Esophagus muscularis mucosa (tissue), 4 donors: ENCODE measurements at regions not wholly inside any gene's neighbourhood (a gene's known extent, or its start where the extent isn't known, plus 50 kb on each side); places are given as distances from the start of the nearest gene placed in this dataset.

Experiments used
- EP300 ChIP-seq: sonication (generic); formaldehyde crosslinking; IDR thresholded peaks from one replicate; pipeline ENCODE4 v1.6.1; 2017; ENCODE audit warnings: antibody characterized with exemption
- POLR2A ChIP-seq: fragments of 450-650 bp; IDR thresholded peaks from one replicate; pipeline ENCODE4 v1.6.1; 2017; ENCODE audit warnings: antibody characterized with exemption, moderate library complexity, mild to moderate bottlenecking, low read depth
- POLR2AphosphoS5 ChIP-seq, 2 donors: sonication (generic); formaldehyde crosslinking; IDR thresholded peaks; one replicate each; pipeline ENCODE4 v1.6.1; 2017; ENCODE audit warnings: antibody characterized with exemption in 2 of 2
- TF ChIP-seq, protein P1 (sequence below), 3 experiments: fragments of 200-600 bp in 2 of 3; fragments of 450-650 bp in 1 of 3; sonication (generic) in 2 of 3; IDR thresholded peaks; one replicate each; pipeline ENCODE4 v1.5.1; 2017 to 2019; ENCODE audit warnings: antibody characterized with exemption in 3 of 3, mild to moderate bottlenecking in 2 of 3, moderate library complexity in 1 of 3

DNA sequence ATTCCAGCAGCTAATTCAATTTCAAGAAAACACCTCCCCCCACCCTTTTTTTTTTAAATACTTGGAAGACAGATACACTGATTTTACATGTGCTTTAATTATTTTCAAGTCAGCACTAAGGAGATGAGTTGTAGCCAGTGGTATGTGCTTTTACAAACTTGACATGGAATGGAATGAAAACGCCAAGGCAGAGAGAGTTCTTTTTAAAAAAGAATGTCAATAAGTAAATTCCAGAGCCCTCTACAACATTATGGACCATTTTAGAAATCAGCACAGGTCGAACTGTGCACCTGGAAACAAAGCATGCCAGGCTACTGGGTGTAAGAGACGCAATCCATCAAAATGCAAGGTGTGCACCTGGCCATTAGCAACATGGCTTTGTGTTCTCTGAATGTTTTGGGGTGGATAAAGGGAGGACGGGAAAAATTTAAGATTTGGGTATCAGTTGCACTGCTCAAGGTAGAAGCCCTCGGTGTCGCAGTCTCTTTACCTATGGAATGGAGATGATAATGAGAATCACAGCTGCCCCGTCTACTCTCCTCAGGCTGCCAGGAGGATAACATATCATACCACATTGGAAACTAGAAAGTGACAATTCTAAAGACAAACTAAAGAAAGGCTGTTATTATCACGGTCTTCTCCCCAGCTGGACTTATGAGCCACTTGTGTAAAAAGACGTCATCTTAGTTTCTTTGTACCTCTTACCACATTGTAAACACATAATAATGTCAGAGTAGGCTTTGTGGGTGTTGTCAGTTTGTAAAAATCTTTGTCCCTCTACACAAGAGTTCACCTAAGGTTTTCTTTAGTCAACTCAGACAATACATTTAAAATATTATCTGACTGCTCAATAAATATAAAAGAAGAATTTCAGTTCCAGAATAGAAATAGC lies 107.4 kb upstream of the PRICKLE2 start:
- TF ChIP-seq POLR2AphosphoS5 (IDR thresholded peaks at IDR 0.05) (no peak), POLR2A (no peak), EP300 (no peak)
- TF ChIP-seq, protein P1, sequence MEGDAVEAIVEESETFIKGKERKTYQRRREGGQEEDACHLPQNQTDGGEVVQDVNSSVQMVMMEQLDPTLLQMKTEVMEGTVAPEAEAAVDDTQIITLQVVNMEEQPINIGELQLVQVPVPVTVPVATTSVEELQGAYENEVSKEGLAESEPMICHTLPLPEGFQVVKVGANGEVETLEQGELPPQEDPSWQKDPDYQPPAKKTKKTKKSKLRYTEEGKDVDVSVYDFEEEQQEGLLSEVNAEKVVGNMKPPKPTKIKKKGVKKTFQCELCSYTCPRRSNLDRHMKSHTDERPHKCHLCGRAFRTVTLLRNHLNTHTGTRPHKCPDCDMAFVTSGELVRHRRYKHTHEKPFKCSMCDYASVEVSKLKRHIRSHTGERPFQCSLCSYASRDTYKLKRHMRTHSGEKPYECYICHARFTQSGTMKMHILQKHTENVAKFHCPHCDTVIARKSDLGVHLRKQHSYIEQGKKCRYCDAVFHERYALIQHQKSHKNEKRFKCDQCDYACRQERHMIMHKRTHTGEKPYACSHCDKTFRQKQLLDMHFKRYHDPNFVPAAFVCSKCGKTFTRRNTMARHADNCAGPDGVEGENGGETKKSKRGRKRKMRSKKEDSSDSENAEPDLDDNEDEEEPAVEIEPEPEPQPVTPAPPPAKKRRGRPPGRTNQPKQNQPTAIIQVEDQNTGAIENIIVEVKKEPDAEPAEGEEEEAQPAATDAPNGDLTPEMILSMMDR (IDR thresholded peaks at IDR 0.05), result no peak
